ENCODE measurements at regions not wholly inside any gene's neighbourhood (a gene's known extent, or its start where the extent isn't known, plus 50 kb on each side); places are given as distances from the start of the nearest gene placed in this dataset.
"Not testable (repeated sequence)": the region's sequence is repeated elsewhere in the genome, so short reads cannot be mapped to it uniquely, and the experiment has no call there.

GRCh38 chr1:187840557-187840956 lies 1011.8 kb downstream of the PLA2G4A start:
- no peak for DNase-seq (ENCODE audit: low spot score)
- TF ChIP-seq CTCF (IDR thresholded peaks at IDR 0.05; ENCODE audit: extremely low read depth, missing control alignments) = no peak

- no peak for TF ChIP-seq CTCF (IDR thresholded peaks at IDR 0.05; ENCODE audit: extremely low read depth, missing control alignments)
- no peak for DNase-seq (ENCODE audit: low spot score)
Observed at GRCh38 chr1:187842406-187843165, 1013.8 kb downstream of the PLA2G4A start.

- DNase-seq (ENCODE audit: low spot score) = no peak
- no peak for TF ChIP-seq CTCF (IDR thresholded peaks at IDR 0.05; ENCODE audit: extremely low read depth, missing control alignments)
Observed at GRCh38 chr1:187844313-187844712, 1015.6 kb downstream of the PLA2G4A start.

- TF ChIP-seq CTCF (IDR thresholded peaks at IDR 0.05; ENCODE audit: extremely low read depth, missing control alignments) = no peak
- DNase-seq (ENCODE audit: low spot score) = no peak
Observed at GRCh38 chr1:187847531-187847930, 1018.8 kb downstream of the PLA2G4A start.

- no peak for TF ChIP-seq CTCF (IDR thresholded peaks at IDR 0.05; ENCODE audit: extremely low read depth, missing control alignments)
- no peak for DNase-seq (ENCODE audit: low spot score)
Observed at GRCh38 chr1:187848321-187848720, 1019.6 kb downstream of the PLA2G4A start.

GRCh38 chr1:187850146-187850545 lies 1021.4 kb downstream of the PLA2G4A start:
- not testable (repeated sequence) for DNase-seq (ENCODE audit: low spot score)

GRCh38 chr1:187853505-187853904 lies 1024.8 kb downstream of the PLA2G4A start:
- no peak for TF ChIP-seq CTCF (IDR thresholded peaks at IDR 0.05; ENCODE audit: extremely low read depth, missing control alignments)
- DNase-seq (ENCODE audit: low spot score) = no peak

GRCh38 chr1:187854457-187854856 lies 1025.7 kb downstream of the PLA2G4A start:
- no peak for DNase-seq (ENCODE audit: low spot score)
- no peak for TF ChIP-seq CTCF (IDR thresholded peaks at IDR 0.05; ENCODE audit: extremely low read depth, missing control alignments)
